Ascending aorta (tissue), 2 donors: ENCODE measurements at regions not wholly inside any gene's neighbourhood (a gene's known extent, or its start where the extent isn't known, plus 50 kb on each side); places are given as distances from the start of the nearest gene placed in this dataset.

ENCODE experiments used
- DNase-seq, 2 donors: peaks; one replicate each; pipeline ENCODE4 v3.0.0-alpha.2; 2019; ENCODE audit warnings: low spot score in 2 of 2
- H3K27ac ChIP-seq, 2 donors: fragments of 200-600 bp; sonication (generic); one replicate each; pipeline ENCODE4 v1.5.1; 2016 to 2017; ENCODE audit warnings: mild to moderate bottlenecking in 1 of 2
- H3K27me3 ChIP-seq: fragments of 200-600 bp; sonication (generic); one replicate; pipeline ENCODE4 v1.5.1; 2017
- H3K36me3 ChIP-seq, 2 donors: fragments of 200-600 bp; sonication (generic); one replicate each; pipeline ENCODE4 v1.5.1; 2016
- H3K4me1 ChIP-seq, 2 donors: fragments of 200-600 bp; sonication (generic); one replicate each; pipeline ENCODE4 v1.5.1; 2016 to 2017; ENCODE audit warnings: mild to moderate bottlenecking in 1 of 2
- H3K4me3 ChIP-seq, 2 donors: fragments of 200-600 bp; sonication (generic); one replicate each; pipeline ENCODE4 v1.5.1; 2016 to 2017; ENCODE audit warnings: mild to moderate bottlenecking in 1 of 2
- H3K9me3 ChIP-seq, 2 donors: fragments of 200-600 bp; sonication (generic); one replicate each; pipeline ENCODE4 v1.5.1; 2016
- CTCF ChIP-seq, 3 experiments: fragments of 200-600 bp in 2 of 3; fragments of 450-650 bp in 1 of 3; sonication (generic) in 2 of 3; IDR thresholded peaks; one replicate each; pipeline ENCODE4 v1.5.1; 2016 to 2019; ENCODE audit warnings: antibody characterized with exemption in 3 of 3, mild to moderate bottlenecking in 1 of 3, moderate library complexity in 1 of 3
- intact Hi-C: fragments of 100-400 bp; cut with DNase I; formaldehyde crosslinking; loops from one replicate; pipeline ENCODE4 v1.15.1; 2023

GRCh38 chr4:81685104-81685503, 213.4 kb upstream of the RASGEF1B start:
- no peak for TF ChIP-seq CTCF (IDR thresholded peaks at IDR 0.05)
- no peak overlapping the region for H3K27ac ChIP-seq
- no peaks in the 10 kb centered on the region for H3K4me1 ChIP-seq
- no peak for DNase-seq
- H3K36me3 ChIP-seq: no peaks in the 10 kb centered on the region
- intact Hi-C loops: no loop called here
- H3K27me3 ChIP-seq: no peaks in the 10 kb centered on the region
- H3K4me3 ChIP-seq: no peak overlapping the region
- H3K9me3 ChIP-seq: no peaks in the 10 kb centered on the region

DNA sequence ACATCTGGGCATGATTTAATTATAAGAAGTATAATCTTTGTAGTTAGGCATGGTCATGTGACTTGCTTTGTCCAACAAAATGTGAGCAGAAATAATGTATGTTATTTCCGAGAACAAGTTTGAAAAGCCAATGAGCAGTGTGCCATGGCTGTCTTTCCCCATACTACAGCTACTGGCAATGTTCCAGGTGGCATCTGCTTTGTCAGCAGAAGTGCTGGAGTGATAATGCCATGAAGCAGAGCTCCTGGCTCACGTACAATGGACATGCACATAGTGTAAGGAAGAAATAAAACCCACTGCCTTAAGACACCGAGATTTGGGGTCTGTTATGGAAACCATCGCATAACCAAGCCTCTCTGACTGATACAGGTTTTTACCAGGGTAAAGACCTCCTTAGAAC, 212.6 kb upstream of the RASGEF1B start:
- Histone ChIP-seq H3K36me3 (no peaks in the 10 kb centered on the region), H3K4me1 (no peaks in the 10 kb centered on the region), H3K4me3 (no peak overlapping the region), H3K27me3 (no peaks in the 10 kb centered on the region), H3K9me3 (no peaks in the 10 kb centered on the region), H3K27ac (no peak overlapping the region)
- no peak for DNase-seq
- intact Hi-C loops: no loop called here
- TF ChIP-seq CTCF (IDR thresholded peaks at IDR 0.05): no peak

- no peak for DNase-seq
- H3K27ac ChIP-seq: no peak overlapping the region
- no peak for TF ChIP-seq CTCF (IDR thresholded peaks at IDR 0.05)
- H3K36me3 ChIP-seq: no peaks in the 10 kb centered on the region
- H3K27me3 ChIP-seq: no peaks in the 10 kb centered on the region
- H3K4me1 ChIP-seq: no peaks in the 10 kb centered on the region
- no peaks in the 10 kb centered on the region for H3K9me3 ChIP-seq
- intact Hi-C loops: no loop called here
- no peak overlapping the region for H3K4me3 ChIP-seq
Observed at GRCh38 chr4:81682492-81682891, 210.8 kb upstream of the RASGEF1B start.

DNA sequence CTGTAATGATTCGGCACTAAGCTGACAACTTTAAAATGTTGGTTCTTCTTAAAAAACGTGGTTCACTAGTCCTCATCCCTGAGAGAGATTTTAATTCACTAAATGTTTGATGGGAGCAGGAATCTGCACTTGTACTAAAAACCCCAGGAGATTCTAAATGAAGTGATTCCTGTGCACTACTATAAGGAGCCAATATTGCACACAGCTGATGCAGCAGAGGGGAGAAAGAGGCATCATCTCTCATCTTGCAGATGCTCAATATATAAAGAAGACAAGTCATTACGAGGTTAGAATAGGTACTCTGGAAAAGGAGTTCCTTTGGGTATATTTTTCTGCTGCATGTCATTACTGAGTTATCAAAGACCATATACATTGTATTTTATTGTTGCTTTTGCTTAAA, 207.6 kb upstream of the RASGEF1B start:
- no peak for TF ChIP-seq CTCF (IDR thresholded peaks at IDR 0.05)
- intact Hi-C loops: no loop called here
- H3K36me3 ChIP-seq: no peaks in the 10 kb centered on the region

DNA sequence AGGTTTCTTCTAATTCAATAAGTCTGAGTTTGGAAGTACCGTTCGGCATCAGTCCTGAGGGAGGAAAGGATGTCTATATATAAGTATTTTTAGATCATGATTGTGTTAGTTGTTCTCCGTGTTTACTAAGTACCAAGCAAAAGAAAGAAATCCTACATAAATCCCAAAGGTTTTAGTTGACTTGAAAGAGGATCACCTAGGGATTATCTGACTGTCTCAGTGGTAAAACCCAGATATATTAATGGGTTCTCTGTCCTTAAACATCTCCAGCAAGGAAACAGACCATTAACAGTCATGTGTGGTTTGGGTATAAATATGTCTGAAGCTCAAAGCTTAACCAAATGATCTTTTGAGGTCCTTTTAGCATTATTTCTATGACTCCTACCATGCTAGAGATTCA, 207.1 kb upstream of the RASGEF1B start:
- no peak overlapping the region for H3K27ac ChIP-seq
- intact Hi-C loops: no loop called here
- DNase-seq: no peak
- H3K27me3 ChIP-seq: no peaks in the 10 kb centered on the region
- H3K4me1 ChIP-seq: no peaks in the 10 kb centered on the region
- H3K36me3 ChIP-seq: no peaks in the 10 kb centered on the region
- no peaks in the 10 kb centered on the region for H3K9me3 ChIP-seq
- no peak for TF ChIP-seq CTCF (IDR thresholded peaks at IDR 0.05)
- H3K4me3 ChIP-seq: no peak overlapping the region

More for the DNA sequence above, 207.6 kb upstream of the RASGEF1B start:
- DNase-seq: no peak
- Histone ChIP-seq H3K27me3 (no peaks in the 10 kb centered on the region), H3K4me1 (no peaks in the 10 kb centered on the region), H3K9me3 (no peaks in the 10 kb centered on the region), H3K4me3 (no peak overlapping the region), H3K27ac (no peak overlapping the region)

GRCh38 chr4:81676537-81676936, 204.8 kb upstream of the RASGEF1B start:
- no peak for DNase-seq
- no peak for TF ChIP-seq CTCF (IDR thresholded peaks at IDR 0.05)
- H3K4me3 ChIP-seq: no peak overlapping the region
- H3K27me3 ChIP-seq: no peaks in the 10 kb centered on the region
- H3K36me3 ChIP-seq: no peaks in the 10 kb centered on the region
- H3K9me3 ChIP-seq: no peaks in the 10 kb centered on the region
- no peak overlapping the region for H3K27ac ChIP-seq
- H3K4me1 ChIP-seq: no peaks in the 10 kb centered on the region
- intact Hi-C loops: no loop called here
